ENCODE measurements at regions not wholly inside any gene's neighbourhood (a gene's known extent, or its start where the extent isn't known, plus 50 kb on each side); places are given as distances from the start of the nearest gene placed in this dataset.
"Not testable (repeated sequence)": the region's sequence is repeated elsewhere in the genome, so short reads cannot be mapped to it uniquely, and the experiment has no call there.

GRCh38 chr16:72639494-72639893 lies 408.4 kb downstream of the ZFHX3 start:
- no peak for DNase-seq
- ATAC-seq, result no peak
- Histone ChIP-seq H3K4me3 (no peak overlapping the region), H3K36me3 (ENCODE audit: low read depth) (no peaks in the 10 kb centered on the region), H3K4me1 (ENCODE audit: low read depth) (no peaks in the 10 kb centered on the region), H3K9me3 (peaks cover 25% of the 10 kb centered on the region)
- intact Hi-C loops (cut with DNase I, micrococcal nuclease), result no loop called here
- TF ChIP-seq, protein P1, sequence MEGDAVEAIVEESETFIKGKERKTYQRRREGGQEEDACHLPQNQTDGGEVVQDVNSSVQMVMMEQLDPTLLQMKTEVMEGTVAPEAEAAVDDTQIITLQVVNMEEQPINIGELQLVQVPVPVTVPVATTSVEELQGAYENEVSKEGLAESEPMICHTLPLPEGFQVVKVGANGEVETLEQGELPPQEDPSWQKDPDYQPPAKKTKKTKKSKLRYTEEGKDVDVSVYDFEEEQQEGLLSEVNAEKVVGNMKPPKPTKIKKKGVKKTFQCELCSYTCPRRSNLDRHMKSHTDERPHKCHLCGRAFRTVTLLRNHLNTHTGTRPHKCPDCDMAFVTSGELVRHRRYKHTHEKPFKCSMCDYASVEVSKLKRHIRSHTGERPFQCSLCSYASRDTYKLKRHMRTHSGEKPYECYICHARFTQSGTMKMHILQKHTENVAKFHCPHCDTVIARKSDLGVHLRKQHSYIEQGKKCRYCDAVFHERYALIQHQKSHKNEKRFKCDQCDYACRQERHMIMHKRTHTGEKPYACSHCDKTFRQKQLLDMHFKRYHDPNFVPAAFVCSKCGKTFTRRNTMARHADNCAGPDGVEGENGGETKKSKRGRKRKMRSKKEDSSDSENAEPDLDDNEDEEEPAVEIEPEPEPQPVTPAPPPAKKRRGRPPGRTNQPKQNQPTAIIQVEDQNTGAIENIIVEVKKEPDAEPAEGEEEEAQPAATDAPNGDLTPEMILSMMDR (IDR thresholded peaks at IDR 0.05), result no peak

GRCh38 chr16:72637306-72637705 lies 410.6 kb downstream of the ZFHX3 start:
- H3K9me3 ChIP-seq, result peaks cover 21% of the 10 kb centered on the region
- H3K4me1 ChIP-seq (ENCODE audit: low read depth), result no peaks in the 10 kb centered on the region
- TF ChIP-seq, protein P1 (IDR thresholded peaks at IDR 0.05), result no peak
- intact Hi-C loops (cut with DNase I, micrococcal nuclease), result no loop called here
- no peaks in the 10 kb centered on the region for H3K36me3 ChIP-seq (ENCODE audit: low read depth)
- DNase-seq (no peak), ATAC-seq (peak; percentile 32)
- no peak overlapping the region for H3K4me3 ChIP-seq

- no peaks in the 10 kb centered on the region for H3K36me3 ChIP-seq (ENCODE audit: low read depth)
- no peak overlapping the region for H3K4me3 ChIP-seq
- intact Hi-C loops (cut with DNase I, micrococcal nuclease), result no loop called here
- DNase-seq, result no peak
- TF ChIP-seq, protein P1 (IDR thresholded peaks at IDR 0.05), result no peak
- H3K4me1 ChIP-seq (ENCODE audit: low read depth), result no peaks in the 10 kb centered on the region
- no peak for ATAC-seq
- peaks cover 16% of the 10 kb centered on the region for H3K9me3 ChIP-seq
Observed at GRCh38 chr16:72635694-72636093, 412.2 kb downstream of the ZFHX3 start.

DNA sequence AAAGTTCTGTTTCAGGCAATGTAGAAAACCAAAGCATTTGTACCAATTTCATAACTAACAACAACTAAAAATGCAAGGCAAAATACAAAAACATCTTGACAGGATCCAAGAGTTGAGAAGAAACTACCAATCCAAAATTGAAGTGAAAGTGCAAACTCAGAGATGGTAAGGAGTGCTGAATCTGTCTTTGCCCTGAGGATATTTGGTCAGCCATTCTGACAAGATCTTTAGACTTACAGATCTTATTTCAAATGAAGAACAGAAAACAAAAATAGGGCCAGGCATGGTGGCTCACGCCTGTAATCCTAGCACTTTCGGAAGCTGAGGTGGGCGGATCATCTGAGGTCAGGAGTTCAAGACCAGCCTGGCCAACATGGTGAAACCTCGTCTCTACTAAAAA lies 412.8 kb downstream of the ZFHX3 start:
- Histone ChIP-seq H3K4me1 (ENCODE audit: low read depth) (no peaks in the 10 kb centered on the region), H3K4me3 (no peak overlapping the region), H3K36me3 (ENCODE audit: low read depth) (no peaks in the 10 kb centered on the region), H3K9me3 (peaks cover 16% of the 10 kb centered on the region)
- ATAC-seq (no peak), DNase-seq (no peak)
- TF ChIP-seq, protein P1 (IDR thresholded peaks at IDR 0.05), result no peak
- intact Hi-C loops (cut with DNase I, micrococcal nuclease), result no loop called here

GRCh38 chr16:72627182-72627896 lies 420.6 kb downstream of the ZFHX3 start:
- H3K4me3 ChIP-seq; intact Hi-C loops (cut with DNase I, micrococcal nuclease); H3K4me1 ChIP-seq (ENCODE audit: low read depth); ATAC-seq; H3K36me3 ChIP-seq (ENCODE audit: low read depth); H3K9me3 ChIP-seq: not testable (repeated sequence)
- peak in 1 of 3 donors; percentile 23 for DNase-seq

GRCh38 chr16:72626623-72627022 lies 421.3 kb downstream of the ZFHX3 start:
- H3K36me3 ChIP-seq (ENCODE audit: low read depth), result no peaks in the 10 kb centered on the region
- H3K9me3 ChIP-seq, result no peaks in the 10 kb centered on the region
- H3K4me3 ChIP-seq, result no peak overlapping the region
- intact Hi-C loops (cut with DNase I, micrococcal nuclease), result no loop called here
- TF ChIP-seq, protein P1 (IDR thresholded peaks at IDR 0.05), result no peak
- DNase-seq (no peak), ATAC-seq (no peak)
- H3K4me1 ChIP-seq (ENCODE audit: low read depth), result no peaks in the 10 kb centered on the region
